ENCODE measurements at regions not wholly inside any gene's neighbourhood (a gene's known extent, or its start where the extent isn't known, plus 50 kb on each side); places are given as distances from the start of the nearest gene placed in this dataset.

GRCh38 chr18:68548904-68549870, 165.7 kb downstream of the TMX3 start:
- no peaks in the 10 kb centered on the region for H3K79me2 ChIP-seq (ENCODE audit: insufficient read depth, low read depth)
- no peak overlapping the region for H3K9ac ChIP-seq
- no peak overlapping the region for H2AFZ ChIP-seq (ENCODE audit: low read depth)
- H3K4me3 ChIP-seq (IDR thresholded peaks at IDR 0.05; ENCODE audit: insufficient read depth, low read depth, low read length): no peak overlapping the region
- H3K4me1 ChIP-seq (ENCODE audit: low read depth, poor library complexity, severe bottlenecking): no peaks in the 10 kb centered on the region
- no peaks in the 10 kb centered on the region for H3K27me3 ChIP-seq (ENCODE audit: insufficient read depth, low read depth)
- TF ChIP-seq CTCF (conservative IDR thresholded peaks at IDR 0.05; ENCODE audit: low read depth, low read length): no peak
- H4K20me1 ChIP-seq (ENCODE audit: insufficient read depth): no peaks in the 10 kb centered on the region
- no peak overlapping the region for H3K4me2 ChIP-seq
- no peaks in the 10 kb centered on the region for H3K36me3 ChIP-seq (ENCODE audit: insufficient read depth)
- no peak overlapping the region for H3K27ac ChIP-seq

- H3K27ac ChIP-seq: no peak overlapping the region
- no peaks in the 10 kb centered on the region for H4K20me1 ChIP-seq (ENCODE audit: insufficient read depth)
- H3K4me3 ChIP-seq (IDR thresholded peaks at IDR 0.05; ENCODE audit: insufficient read depth, low read depth, low read length): no peak overlapping the region
- H3K36me3 ChIP-seq (ENCODE audit: insufficient read depth): no peaks in the 10 kb centered on the region
- H3K27me3 ChIP-seq (ENCODE audit: insufficient read depth, low read depth): no peaks in the 10 kb centered on the region
- no peak for TF ChIP-seq CTCF (conservative IDR thresholded peaks at IDR 0.05; ENCODE audit: low read depth, low read length)
- no peak overlapping the region for H2AFZ ChIP-seq (ENCODE audit: low read depth)
- no peaks in the 10 kb centered on the region for H3K4me1 ChIP-seq (ENCODE audit: low read depth, poor library complexity, severe bottlenecking)
- H3K4me2 ChIP-seq: no peak overlapping the region
- H3K79me2 ChIP-seq (ENCODE audit: insufficient read depth, low read depth): no peaks in the 10 kb centered on the region
- H3K9ac ChIP-seq: no peak overlapping the region
Measured at GRCh38 chr18:68543344-68543743, 171.6 kb downstream of the TMX3 start.

GRCh38 chr18:68542846-68543245, 172.1 kb downstream of the TMX3 start:
- no peaks in the 10 kb centered on the region for H4K20me1 ChIP-seq (ENCODE audit: insufficient read depth)
- no peaks in the 10 kb centered on the region for H3K27me3 ChIP-seq (ENCODE audit: insufficient read depth, low read depth)
- no peak for TF ChIP-seq CTCF (conservative IDR thresholded peaks at IDR 0.05; ENCODE audit: low read depth, low read length)
- no peak overlapping the region for H2AFZ ChIP-seq (ENCODE audit: low read depth)
- H3K9ac ChIP-seq: no peak overlapping the region
- H3K4me2 ChIP-seq: no peak overlapping the region
- no peaks in the 10 kb centered on the region for H3K4me1 ChIP-seq (ENCODE audit: low read depth, poor library complexity, severe bottlenecking)
- no peaks in the 10 kb centered on the region for H3K36me3 ChIP-seq (ENCODE audit: insufficient read depth)
- H3K79me2 ChIP-seq (ENCODE audit: insufficient read depth, low read depth): no peaks in the 10 kb centered on the region
- no peak overlapping the region for H3K27ac ChIP-seq
- H3K4me3 ChIP-seq (IDR thresholded peaks at IDR 0.05; ENCODE audit: insufficient read depth, low read depth, low read length): no peak overlapping the region

GRCh38 chr18:68533641-68534040, 181.3 kb downstream of the TMX3 start:
- Histone ChIP-seq H3K27me3 (ENCODE audit: insufficient read depth, low read depth) (no peaks in the 10 kb centered on the region), H3K9ac (no peak overlapping the region), H3K36me3 (ENCODE audit: insufficient read depth) (no peaks in the 10 kb centered on the region), H4K20me1 (ENCODE audit: insufficient read depth) (no peaks in the 10 kb centered on the region), H3K4me3 (IDR thresholded peaks at IDR 0.05; ENCODE audit: insufficient read depth, low read depth, low read length) (no peak overlapping the region), H3K79me2 (ENCODE audit: insufficient read depth, low read depth) (no peaks in the 10 kb centered on the region), H2AFZ (ENCODE audit: low read depth) (no peak overlapping the region), H3K4me2 (no peak overlapping the region), H3K4me1 (ENCODE audit: low read depth, poor library complexity, severe bottlenecking) (no peaks in the 10 kb centered on the region), H3K27ac (no peak overlapping the region)
- no peak for TF ChIP-seq CTCF (conservative IDR thresholded peaks at IDR 0.05; ENCODE audit: low read depth, low read length)

All from KMS-11 (cell line).